DMS53 (cell line): ENCODE measurements at regions not wholly inside any gene's neighbourhood (a gene's known extent, or its start where the extent isn't known, plus 50 kb on each side); places are given as distances from the start of the nearest gene placed in this dataset.
A peak's percentile ranks its signal among the peaks of the same experiment; 100 is the strongest.
"Not testable (repeated sequence)": the region's sequence is repeated elsewhere in the genome, so short reads cannot be mapped to it uniquely, and the experiment has no call there.

Experiments used
- DNase-seq: peaks from one replicate; lab custom pipeline; 2025; lab: John Stamatoyannopoulos, UW

GRCh38 chr2:12451726-12452125, 265.0 kb upstream of the TRIB2 start:
- no peak for DNase-seq

DNA sequence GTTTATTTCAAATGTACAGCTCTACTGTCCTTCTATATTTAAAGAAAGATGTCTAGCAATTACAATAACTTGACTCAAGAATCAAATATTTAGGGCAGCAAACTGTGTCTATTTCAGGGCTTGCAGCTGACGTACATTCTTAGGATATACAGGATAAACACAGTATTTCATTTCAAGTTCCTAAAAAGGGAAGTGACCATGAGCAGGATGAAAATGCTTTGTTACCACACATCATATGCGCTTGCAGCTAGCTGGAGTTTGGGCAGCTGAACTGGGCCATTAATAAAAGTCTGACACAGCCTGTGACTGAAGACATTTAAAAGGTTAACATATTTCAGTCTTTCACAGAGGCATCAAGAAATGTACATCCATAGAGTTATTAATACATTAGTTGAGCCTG, 264.6 kb upstream of the TRIB2 start:
- no peak for DNase-seq

GRCh38 chr2:12453731-12454130, 263.0 kb upstream of the TRIB2 start:
- DNase-seq: no peak

GRCh38 chr2:12455661-12456060, 261.1 kb upstream of the TRIB2 start:
- DNase-seq: no peak

GRCh38 chr2:12456293-12457106, 260.2 kb upstream of the TRIB2 start:
- peak; percentile 26 for DNase-seq

GRCh38 chr2:12457831-12458230, 258.9 kb upstream of the TRIB2 start:
- no peak for DNase-seq

- no peak for DNase-seq
Measured at GRCh38 chr2:12463189-12463588, 253.5 kb upstream of the TRIB2 start.

GRCh38 chr2:12465631-12466135, 251.1 kb upstream of the TRIB2 start:
- DNase-seq: no peak

DNA sequence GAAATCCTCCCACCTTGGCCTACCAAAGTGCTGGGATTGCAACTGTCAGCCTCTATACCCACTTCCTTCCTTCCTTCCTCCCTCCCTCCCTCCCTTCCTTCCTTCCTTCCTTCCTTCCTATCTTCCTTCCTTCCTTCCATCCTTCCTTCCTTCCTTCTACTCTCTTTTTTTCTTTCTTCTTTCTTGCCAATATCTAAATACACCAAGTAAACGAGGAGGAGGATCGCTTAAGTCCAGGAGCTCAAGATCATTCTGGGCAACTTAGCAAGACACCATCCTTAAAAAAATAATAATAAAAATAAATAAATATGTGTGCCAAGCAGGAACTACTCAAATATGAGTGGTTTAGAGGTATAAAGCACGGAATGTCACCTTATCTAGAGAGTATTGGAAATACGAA, 249.4 kb upstream of the TRIB2 start:
- DNase-seq: no peak

GRCh38 chr2:12469141-12469561, 247.6 kb upstream of the TRIB2 start:
- no peak for DNase-seq

DNA sequence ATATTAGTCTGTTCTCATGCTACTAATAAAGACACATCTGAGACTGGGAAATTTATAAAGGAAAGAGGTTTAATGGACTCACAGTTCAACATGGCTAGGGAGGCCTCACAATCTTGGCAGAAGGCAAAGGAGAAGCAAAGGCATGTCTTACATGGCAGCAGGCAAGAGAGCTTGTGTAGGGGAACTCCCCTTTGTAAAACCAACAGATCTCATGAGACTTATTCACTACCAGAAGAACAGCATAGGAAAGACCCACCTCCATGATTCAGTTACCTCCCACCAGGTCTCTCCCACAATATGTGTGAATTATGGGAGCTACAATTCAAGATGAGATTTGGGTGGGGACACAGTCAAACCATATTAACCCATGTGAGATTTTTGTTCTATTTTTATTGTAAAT, 244.5 kb upstream of the TRIB2 start:
- DNase-seq: not testable (repeated sequence)

GRCh38 chr2:12478151-12479064, 238.3 kb upstream of the TRIB2 start:
- no peak for DNase-seq

DNA sequence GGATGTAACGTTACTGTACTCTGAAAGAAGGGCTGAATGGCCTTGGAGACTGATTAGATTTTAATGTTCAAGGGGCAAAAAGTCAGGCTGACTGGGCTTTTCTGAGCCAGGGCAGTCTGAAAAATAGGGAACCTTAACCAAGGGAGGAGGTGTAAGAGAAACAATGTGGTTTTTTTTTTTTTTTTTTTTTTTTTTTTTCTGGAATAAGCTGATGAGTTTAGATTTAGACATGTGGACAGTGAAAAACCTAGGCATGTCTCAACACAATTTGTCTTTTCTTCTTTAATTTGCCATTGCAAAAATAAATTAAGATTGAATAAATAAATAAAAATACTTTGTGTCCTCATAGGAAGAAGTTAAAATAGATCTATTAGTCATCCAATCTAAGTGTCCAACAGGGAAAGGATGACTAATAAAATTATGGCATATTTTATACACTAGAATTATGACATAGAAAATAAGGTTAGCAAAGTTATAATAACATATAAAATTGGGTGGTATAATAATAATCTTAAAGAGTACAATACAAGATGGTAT, 237.6 kb upstream of the TRIB2 start:
- no peak for DNase-seq

GRCh38 chr2:12484536-12485115, 232.1 kb upstream of the TRIB2 start:
- DNase-seq: no peak

GRCh38 chr2:12486205-12487118, 230.3 kb upstream of the TRIB2 start:
- no peak for DNase-seq

DNA sequence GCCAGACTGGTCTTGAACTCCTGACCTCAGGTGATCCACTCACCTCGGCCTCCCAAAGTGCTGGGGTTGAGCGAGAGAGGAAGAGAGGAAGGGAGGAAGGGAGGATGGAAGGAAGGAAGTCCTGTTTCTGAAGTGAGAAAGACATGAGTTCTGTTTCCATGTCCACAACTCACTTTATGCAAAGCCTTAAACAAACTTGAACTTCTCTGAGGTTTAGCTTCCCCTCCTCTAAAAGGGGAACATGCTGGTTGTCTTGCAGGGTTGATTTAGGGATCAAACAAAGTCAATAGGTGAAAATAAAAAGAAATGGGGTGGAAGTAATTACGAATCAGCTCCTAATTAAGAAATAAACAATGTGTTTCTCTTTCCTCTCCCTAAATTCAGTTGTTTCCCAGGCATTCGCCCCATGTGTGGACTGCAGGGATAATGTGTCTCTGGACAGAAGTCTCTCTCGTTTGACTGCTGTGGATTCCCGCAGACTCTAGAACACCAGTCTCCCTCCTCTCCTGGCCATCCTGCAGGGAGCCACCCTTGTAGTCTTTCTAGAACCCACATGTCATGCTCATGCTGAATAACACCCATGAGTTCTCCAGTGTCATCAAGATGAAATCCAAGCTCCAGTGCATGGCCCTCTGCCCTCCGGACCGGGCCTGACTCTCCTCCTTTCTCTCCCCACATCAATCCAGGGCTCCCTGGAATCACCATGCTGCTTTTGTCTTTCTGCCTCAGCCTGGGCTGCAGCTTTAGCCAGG, 229.3 kb upstream of the TRIB2 start:
- no peak for DNase-seq

DNA sequence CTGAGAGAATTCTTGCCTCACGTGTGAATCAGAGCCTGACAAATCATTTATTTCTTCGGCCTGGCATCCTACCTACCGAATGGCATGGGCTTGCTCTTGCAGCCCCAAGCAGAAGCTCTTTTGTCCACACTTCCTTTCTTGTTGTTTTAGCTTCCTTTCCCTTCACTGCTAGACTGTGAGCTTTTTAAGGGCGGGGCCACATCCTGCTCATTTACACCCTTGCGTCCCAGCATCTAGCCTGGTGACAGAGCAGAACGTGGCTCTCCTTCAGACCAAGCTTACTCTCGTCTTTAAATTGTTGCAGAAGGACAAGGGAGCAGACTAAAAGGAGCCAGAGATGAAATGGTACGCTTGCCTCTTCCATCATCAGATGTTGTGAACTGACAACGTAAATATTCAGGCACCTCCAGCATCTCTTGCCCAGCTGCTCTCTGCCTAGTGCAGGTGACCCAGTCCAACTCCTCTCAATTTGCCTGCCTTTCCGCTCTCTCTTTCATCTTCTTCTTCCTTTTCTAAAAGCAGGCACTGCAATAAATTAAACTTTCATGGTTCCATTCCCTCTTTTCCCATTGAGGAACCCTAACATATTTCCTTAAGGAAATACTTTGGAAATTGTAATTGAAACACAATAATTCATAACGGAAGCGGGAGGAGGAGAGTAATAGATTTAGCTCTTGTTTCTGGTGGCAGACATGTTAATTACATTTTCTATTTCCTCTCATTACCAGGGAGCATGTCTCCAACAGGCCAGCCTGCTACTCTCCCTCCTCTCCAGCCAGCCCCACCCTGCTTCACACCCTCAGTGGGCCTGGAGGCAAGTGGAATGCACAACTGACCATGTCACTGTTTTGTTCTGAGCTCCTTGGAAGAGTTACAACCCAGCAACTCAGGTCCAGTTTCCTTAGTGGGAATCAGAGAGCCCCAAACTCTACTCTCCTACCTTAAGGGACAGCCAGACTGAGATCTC, 228.1 kb upstream of the TRIB2 start:
- no peak for DNase-seq

DNA sequence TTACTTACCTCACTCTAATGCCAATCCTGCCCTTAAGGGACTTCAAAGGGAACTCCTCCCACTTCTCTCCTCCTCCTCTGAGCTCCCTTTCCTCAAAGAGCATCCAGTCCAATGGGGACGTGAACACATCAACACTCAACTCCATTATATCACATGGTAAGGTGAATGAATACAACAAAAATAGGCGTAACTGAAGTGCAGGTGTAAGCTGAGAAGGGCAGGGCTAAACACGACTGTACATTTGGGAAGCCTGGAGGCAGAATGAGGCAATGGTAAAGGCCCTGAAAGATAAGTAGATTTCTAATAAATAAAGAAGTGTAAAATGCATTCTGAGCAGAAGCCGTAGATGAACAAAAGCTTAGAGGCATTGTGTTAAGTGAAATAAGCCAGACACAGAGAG, 226.1 kb upstream of the TRIB2 start:
- DNase-seq: no peak

GRCh38 chr2:12492360-12492759, 224.4 kb upstream of the TRIB2 start:
- DNase-seq: not testable (repeated sequence)
